ENCODE measurements at regions not wholly inside any gene's neighbourhood (a gene's known extent, or its start where the extent isn't known, plus 50 kb on each side); places are given as distances from the start of the nearest gene placed in this dataset.

DNA sequence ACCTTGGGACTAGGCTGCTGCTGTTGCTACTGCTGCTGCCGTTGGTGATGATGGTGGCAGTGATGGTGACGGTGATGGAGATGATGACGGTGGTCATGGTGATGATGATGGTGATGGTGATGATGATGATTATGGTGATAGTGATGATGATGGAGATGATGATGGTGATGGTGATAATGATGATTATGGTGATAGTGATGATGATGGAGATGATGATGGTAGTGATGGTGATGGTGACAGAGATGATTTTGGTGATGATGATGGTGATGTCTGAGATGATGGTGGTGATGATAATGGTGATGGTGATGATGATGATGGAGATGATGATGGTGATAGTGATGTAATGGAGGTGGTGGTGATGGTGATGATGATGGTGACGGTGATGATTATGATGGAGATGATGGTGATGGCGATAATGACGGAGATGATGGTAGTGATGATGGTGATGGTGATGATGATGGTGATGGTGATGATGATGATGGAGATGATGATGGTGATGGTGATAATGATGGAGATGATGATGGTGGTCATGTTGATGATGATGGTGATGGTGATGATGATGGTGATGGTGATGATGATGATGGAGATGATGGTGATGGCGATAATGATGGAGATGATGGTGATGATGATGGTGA is 156.8 kb upstream of the PWP1 start:
- no peaks in the 10 kb centered on the region for H3K4me1 ChIP-seq (replicated peaks)

DNA sequence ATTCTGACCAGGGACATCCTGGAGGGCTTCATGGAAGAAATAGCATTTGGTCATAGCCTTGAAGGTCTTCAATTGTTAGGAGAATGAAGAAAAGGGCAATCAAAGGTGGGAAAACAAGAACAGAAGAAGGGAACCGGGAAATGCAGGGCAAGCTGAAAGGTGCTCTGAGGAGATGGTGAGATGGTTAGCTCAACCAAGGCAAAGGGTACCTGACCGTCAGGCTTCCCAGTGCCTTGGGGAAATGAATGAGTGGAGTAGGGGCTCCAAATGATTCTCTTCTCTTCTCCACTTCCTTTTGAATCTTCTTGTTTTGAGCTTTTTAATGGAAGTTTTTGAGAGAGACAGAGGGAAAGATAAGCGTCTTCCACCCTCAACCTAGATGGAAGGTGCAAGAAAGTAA is 155.6 kb upstream of the PWP1 start:
- no peak for DNase-seq (ENCODE audit: low spot score)
- no peak for TF ChIP-seq POLR2A (IDR thresholded peaks at IDR 0.05)
- TF ChIP-seq, protein P1, sequence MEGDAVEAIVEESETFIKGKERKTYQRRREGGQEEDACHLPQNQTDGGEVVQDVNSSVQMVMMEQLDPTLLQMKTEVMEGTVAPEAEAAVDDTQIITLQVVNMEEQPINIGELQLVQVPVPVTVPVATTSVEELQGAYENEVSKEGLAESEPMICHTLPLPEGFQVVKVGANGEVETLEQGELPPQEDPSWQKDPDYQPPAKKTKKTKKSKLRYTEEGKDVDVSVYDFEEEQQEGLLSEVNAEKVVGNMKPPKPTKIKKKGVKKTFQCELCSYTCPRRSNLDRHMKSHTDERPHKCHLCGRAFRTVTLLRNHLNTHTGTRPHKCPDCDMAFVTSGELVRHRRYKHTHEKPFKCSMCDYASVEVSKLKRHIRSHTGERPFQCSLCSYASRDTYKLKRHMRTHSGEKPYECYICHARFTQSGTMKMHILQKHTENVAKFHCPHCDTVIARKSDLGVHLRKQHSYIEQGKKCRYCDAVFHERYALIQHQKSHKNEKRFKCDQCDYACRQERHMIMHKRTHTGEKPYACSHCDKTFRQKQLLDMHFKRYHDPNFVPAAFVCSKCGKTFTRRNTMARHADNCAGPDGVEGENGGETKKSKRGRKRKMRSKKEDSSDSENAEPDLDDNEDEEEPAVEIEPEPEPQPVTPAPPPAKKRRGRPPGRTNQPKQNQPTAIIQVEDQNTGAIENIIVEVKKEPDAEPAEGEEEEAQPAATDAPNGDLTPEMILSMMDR (IDR thresholded peaks at IDR 0.05): no peak
- TF ChIP-seq POLR2AphosphoS5 (IDR thresholded peaks at IDR 0.05): no peak
- Histone ChIP-seq H3K9me3 (no peaks in the 10 kb centered on the region), H3K27me3 (replicated peaks; ENCODE audit: insufficient read depth) (no peaks in the 10 kb centered on the region), H3K4me3 (no peak overlapping the region), H3K36me3 (no peaks in the 10 kb centered on the region), H3K27ac (no peak overlapping the region), H3K4me1 (replicated peaks) (no peaks in the 10 kb centered on the region)
- 95% methylated on average over 3 of the region's 3 CpGs for WGBS
- intact Hi-C loops (cut with DNase I): no loop called here

More for the DNA sequence above, 156.8 kb upstream of the PWP1 start:
- DNase-seq (ENCODE audit: low spot score): no peak
- intact Hi-C loops (cut with DNase I): no loop called here
- Histone ChIP-seq H3K27ac (no peak overlapping the region), H3K36me3 (no peaks in the 10 kb centered on the region), H3K9me3 (no peaks in the 10 kb centered on the region), H3K27me3 (replicated peaks; ENCODE audit: insufficient read depth) (no peaks in the 10 kb centered on the region), H3K4me3 (no peak overlapping the region)
- WGBS: 96% methylated on average over 7 of the region's 7 CpGs
- no peak for TF ChIP-seq POLR2AphosphoS5 (IDR thresholded peaks at IDR 0.05)
- TF ChIP-seq, protein P1 (IDR thresholded peaks at IDR 0.05): no peak

DNA sequence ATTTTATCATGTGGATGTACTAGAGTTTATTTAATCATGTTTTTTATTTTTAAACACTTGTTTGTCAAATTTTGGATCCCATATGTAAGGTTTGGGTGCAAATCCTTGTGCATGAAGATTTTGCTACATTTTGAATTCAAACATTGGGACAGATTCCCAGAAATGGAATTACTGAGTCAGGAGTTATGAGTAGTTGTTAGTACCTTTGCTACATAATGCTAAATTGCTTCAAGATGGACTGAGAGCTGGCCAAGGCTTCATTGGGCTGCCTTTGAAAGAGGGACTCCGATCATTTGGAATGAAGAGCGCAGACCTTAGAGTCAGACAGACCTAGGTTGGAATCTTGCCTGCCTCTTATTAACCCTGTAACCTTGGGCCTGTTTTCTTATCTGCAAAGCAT is 154.9 kb upstream of the PWP1 start:
- WGBS: 82% methylated on average over 2 of the region's 2 CpGs
- H3K36me3 ChIP-seq: no peaks in the 10 kb centered on the region
- no peaks in the 10 kb centered on the region for H3K27me3 ChIP-seq (replicated peaks; ENCODE audit: insufficient read depth)
- H3K27ac ChIP-seq: no peak overlapping the region
- TF ChIP-seq, protein P1 (IDR thresholded peaks at IDR 0.05): no peak
- no peak for TF ChIP-seq POLR2A (IDR thresholded peaks at IDR 0.05)
- no peak for TF ChIP-seq POLR2AphosphoS5 (IDR thresholded peaks at IDR 0.05)
- intact Hi-C loops (cut with DNase I): no loop called here
- no peak overlapping the region for H3K4me3 ChIP-seq
- DNase-seq (ENCODE audit: low spot score): no peak
- H3K9me3 ChIP-seq: no peaks in the 10 kb centered on the region
- no peaks in the 10 kb centered on the region for H3K4me1 ChIP-seq (replicated peaks)

DNA sequence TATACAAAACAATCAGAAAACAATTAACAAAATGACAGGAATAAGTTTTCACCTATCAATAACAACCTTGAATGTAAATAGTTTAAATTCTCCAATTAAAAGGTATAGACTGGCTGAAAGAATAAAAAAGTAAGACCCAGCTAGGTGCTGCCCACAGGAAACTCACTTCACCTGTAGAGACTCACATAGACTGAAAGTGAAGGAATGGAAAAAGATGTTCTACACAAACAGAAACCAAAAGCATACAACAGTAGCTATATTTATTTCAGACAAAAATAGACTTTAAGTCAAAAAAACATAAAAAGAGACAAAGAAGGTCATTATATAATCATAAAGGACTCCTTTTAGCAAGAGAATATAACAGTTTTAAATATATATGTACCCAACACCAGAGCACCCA is 152.4 kb upstream of the PWP1 start:
- H3K4me1 ChIP-seq (replicated peaks): no peaks in the 10 kb centered on the region
- H3K36me3 ChIP-seq: no peaks in the 10 kb centered on the region

DNA sequence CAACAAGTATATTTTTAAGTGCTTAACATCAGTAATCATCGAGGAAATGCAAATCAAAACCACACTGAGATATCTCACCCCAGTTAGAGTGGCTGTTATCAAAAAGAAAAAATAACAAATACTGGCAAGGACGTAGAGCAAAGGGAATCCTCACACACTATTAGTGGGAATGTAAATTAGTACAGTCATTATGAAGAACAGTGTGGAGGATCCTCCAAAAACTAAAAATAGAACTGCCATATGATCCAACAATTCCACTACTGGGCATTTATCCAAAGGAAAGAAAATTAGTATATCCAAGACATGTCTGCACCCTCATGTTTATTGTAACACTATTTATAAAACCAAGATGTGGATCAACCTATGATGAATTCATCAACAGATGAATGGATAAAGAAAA is 149.0 kb upstream of the PWP1 start:
- Histone ChIP-seq H3K27ac (no peak overlapping the region), H3K36me3 (no peaks in the 10 kb centered on the region), H3K27me3 (replicated peaks; ENCODE audit: insufficient read depth) (no peaks in the 10 kb centered on the region), H3K9me3 (no peaks in the 10 kb centered on the region), H3K4me1 (replicated peaks) (no peaks in the 10 kb centered on the region), H3K4me3 (no peak overlapping the region)
- intact Hi-C loops (cut with DNase I): no loop called here
- WGBS: 68% methylated on average over 2 of the region's 2 CpGs
- TF ChIP-seq POLR2A (IDR thresholded peaks at IDR 0.05) (no peak), POLR2AphosphoS5 (IDR thresholded peaks at IDR 0.05) (no peak)
- TF ChIP-seq, protein P1 (IDR thresholded peaks at IDR 0.05): no peak
- DNase-seq (ENCODE audit: low spot score): no peak

More for the DNA sequence above, 152.4 kb upstream of the PWP1 start:
- Histone ChIP-seq H3K27me3 (replicated peaks; ENCODE audit: insufficient read depth) (no peaks in the 10 kb centered on the region), H3K4me3 (no peak overlapping the region), H3K9me3 (no peaks in the 10 kb centered on the region), H3K27ac (no peak overlapping the region)
- intact Hi-C loops (cut with DNase I): no loop called here
- TF ChIP-seq, protein P1 (IDR thresholded peaks at IDR 0.05): no peak
- TF ChIP-seq POLR2AphosphoS5 (IDR thresholded peaks at IDR 0.05) (no peak), POLR2A (IDR thresholded peaks at IDR 0.05) (no peak)
- no peak for DNase-seq (ENCODE audit: low spot score)
